GM21723 (cell line): ENCODE measurements at regions not wholly inside any gene's neighbourhood (a gene's known extent, or its start where the extent isn't known, plus 50 kb on each side); places are given as distances from the start of the nearest gene placed in this dataset.

Source experiments
- ATAC-seq: cut with Tn5 transposase; IDR thresholded peaks from one replicate; pipeline ENCODE4 v1.9.1; 2021; ENCODE audit warnings: mild to moderate bottlenecking, moderate library complexity; ENCODE audit not compliant: unreplicated experiment

- ATAC-seq, result no peak
These were observed 51.5 kb downstream of the IRAG1 start for GRCh38 chr11:10641912-10642697.

GRCh38 chr11:10641177-10641911 is 52.2 kb downstream of the IRAG1 start:
- ATAC-seq, result peak; percentile 93

- ATAC-seq, result no peak
These were observed 53.2 kb downstream of the IRAG1 start for GRCh38 chr11:10640308-10640707.

GRCh38 chr11:10639350-10639749 is 54.2 kb downstream of the IRAG1 start:
- ATAC-seq, result no peak

GRCh38 chr11:10638316-10638925 is 55.1 kb downstream of the IRAG1 start:
- no peak for ATAC-seq

- no peak for ATAC-seq
These were observed 55.8 kb downstream of the IRAG1 start for GRCh38 chr11:10637731-10638151.

GRCh38 chr11:10634407-10634806 is 59.1 kb downstream of the IRAG1 start:
- ATAC-seq, result no peak

- no peak for ATAC-seq
These were observed 60.3 kb downstream of the IRAG1 start for GRCh38 chr11:10633261-10633660.

- ATAC-seq, result no peak
These were observed 61.1 kb downstream of the IRAG1 start for GRCh38 chr11:10632483-10632882.

- no peak for ATAC-seq
These were observed 61.8 kb downstream of the IRAG1 start for GRCh38 chr11:10631761-10632160.

GRCh38 chr11:10629411-10630002 is 61.0 kb upstream of the LYVE1 start:
- no peak for ATAC-seq

GRCh38 chr11:10628508-10629236 is 60.2 kb upstream of the LYVE1 start:
- ATAC-seq, result no peak

GRCh38 chr11:10627816-10628215 is 59.4 kb upstream of the LYVE1 start:
- no peak for ATAC-seq

- no peak for ATAC-seq
These were observed 58.8 kb upstream of the LYVE1 start for GRCh38 chr11:10627291-10627690.

GRCh38 chr11:10625982-10626311 is 57.5 kb upstream of the LYVE1 start:
- ATAC-seq, result no peak

GRCh38 chr11:10625281-10625981 is 57.0 kb upstream of the LYVE1 start:
- no peak for ATAC-seq

GRCh38 chr11:10623797-10624761 is 55.6 kb upstream of the LYVE1 start:
- ATAC-seq, result no peak

- no peak for ATAC-seq
These were observed 54.7 kb upstream of the LYVE1 start for GRCh38 chr11:10622957-10623791.
